ENCODE measurements at regions not wholly inside any gene's neighbourhood (a gene's known extent, or its start where the extent isn't known, plus 50 kb on each side); places are given as distances from the start of the nearest gene placed in this dataset.

GRCh38 chr5:28575368-28575767 lies 1537.0 kb upstream of the CDH9 start:
- WGBS (ENCODE audit: insufficient coverage), result 96% methylated on average over 7 of the region's 7 CpGs
- H3K27me3 ChIP-seq (ENCODE audit: control insufficient read depth, insufficient read depth, low read length), result no peaks in the 10 kb centered on the region
- peaks cover 3% of the 10 kb centered on the region for H3K9me3 ChIP-seq (ENCODE audit: control insufficient read depth, insufficient read depth, low read length)
- no peak overlapping the region for H3K4me3 ChIP-seq (ENCODE audit: low read depth, low read length)
- H3K27ac ChIP-seq (ENCODE audit: low read depth, low read length), result no peak overlapping the region
- H3K4me1 ChIP-seq (ENCODE audit: control insufficient read depth, insufficient read depth, low read length), result no peaks in the 10 kb centered on the region
- no peak for DNase-seq (ENCODE audit: low read depth in 4 of 6, low spot score in 6 of 6)
- H3K36me3 ChIP-seq (ENCODE audit: control insufficient read depth, insufficient read depth, low read length), result no peaks in the 10 kb centered on the region

GRCh38 chr5:28574606-28575005 lies 1536.2 kb upstream of the CDH9 start:
- Histone ChIP-seq H3K4me3 (ENCODE audit: low read depth, low read length) (no peak overlapping the region), H3K27me3 (ENCODE audit: control insufficient read depth, insufficient read depth, low read length) (no peaks in the 10 kb centered on the region), H3K36me3 (ENCODE audit: control insufficient read depth, insufficient read depth, low read length) (no peaks in the 10 kb centered on the region), H3K4me1 (ENCODE audit: control insufficient read depth, insufficient read depth, low read length) (no peaks in the 10 kb centered on the region), H3K27ac (ENCODE audit: low read depth, low read length) (no peak overlapping the region), H3K9me3 (ENCODE audit: control insufficient read depth, insufficient read depth, low read length) (peaks cover 3% of the 10 kb centered on the region)
- no CpG with 5 or more reads among the region's 1 CpG for WGBS (ENCODE audit: insufficient coverage)
- DNase-seq (ENCODE audit: low read depth in 4 of 6, low spot score in 6 of 6), result no peak

DNA sequence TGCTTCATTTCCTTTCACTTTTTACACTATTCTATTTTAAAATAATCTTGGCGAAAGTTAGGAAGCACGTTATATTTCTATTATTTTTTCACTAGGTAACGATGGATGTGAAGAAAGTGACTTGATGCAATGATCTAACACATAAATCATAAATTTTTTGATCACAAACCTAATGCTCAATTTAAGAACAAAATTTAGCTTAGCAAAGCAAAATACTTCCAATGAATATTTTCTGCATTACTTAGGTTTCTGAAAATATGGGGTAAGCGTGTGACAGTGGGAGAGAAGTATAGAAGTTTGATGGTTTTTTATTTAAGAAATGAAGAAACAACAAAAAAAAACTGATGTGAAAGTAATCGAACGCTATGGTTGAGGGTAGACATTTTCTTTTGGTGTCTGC lies 1528.7 kb upstream of the CDH9 start:
- H3K4me3 ChIP-seq (ENCODE audit: low read depth, low read length), result no peak overlapping the region
- no peaks in the 10 kb centered on the region for H3K9me3 ChIP-seq (ENCODE audit: control insufficient read depth, insufficient read depth, low read length)
- no peaks in the 10 kb centered on the region for H3K27me3 ChIP-seq (ENCODE audit: control insufficient read depth, insufficient read depth, low read length)
- no peaks in the 10 kb centered on the region for H3K36me3 ChIP-seq (ENCODE audit: control insufficient read depth, insufficient read depth, low read length)
- H3K4me1 ChIP-seq (ENCODE audit: control insufficient read depth, insufficient read depth, low read length), result no peaks in the 10 kb centered on the region
- 100% methylated on average over 1 of the region's 6 CpGs for WGBS (ENCODE audit: insufficient coverage)
- DNase-seq (ENCODE audit: low read depth in 4 of 6, low spot score in 6 of 6), result no peak
- no peak overlapping the region for H3K27ac ChIP-seq (ENCODE audit: low read depth, low read length)

DNA sequence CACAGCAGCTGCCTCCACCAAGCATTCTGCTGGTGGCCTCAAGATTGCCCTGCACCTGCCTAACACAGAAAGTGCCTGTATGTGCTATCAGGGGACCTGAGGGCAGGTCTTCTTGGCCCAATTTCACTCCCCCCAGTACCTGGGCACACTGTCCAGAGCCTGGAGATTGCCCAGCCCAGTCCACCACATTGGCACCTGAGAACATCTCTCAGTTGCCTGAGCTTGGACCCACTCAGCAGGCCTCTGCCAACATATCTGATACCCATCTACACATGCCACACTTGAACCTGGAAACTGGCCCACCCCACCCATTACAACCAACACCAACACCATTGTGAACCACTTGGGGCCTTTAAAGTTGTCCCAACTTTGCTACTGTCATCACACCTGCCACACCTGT lies 1523.1 kb upstream of the CDH9 start:
- H3K27ac ChIP-seq (ENCODE audit: low read depth, low read length), result no peak overlapping the region
- no peaks in the 10 kb centered on the region for H3K9me3 ChIP-seq (ENCODE audit: control insufficient read depth, insufficient read depth, low read length)
- no peak for DNase-seq (ENCODE audit: low read depth in 4 of 6, low spot score in 6 of 6)
- H3K4me1 ChIP-seq (ENCODE audit: control insufficient read depth, insufficient read depth, low read length), result no peaks in the 10 kb centered on the region
- no peak overlapping the region for H3K4me3 ChIP-seq (ENCODE audit: low read depth, low read length)
- H3K36me3 ChIP-seq (ENCODE audit: control insufficient read depth, insufficient read depth, low read length), result no peaks in the 10 kb centered on the region
- no peaks in the 10 kb centered on the region for H3K27me3 ChIP-seq (ENCODE audit: control insufficient read depth, insufficient read depth, low read length)

- no CpG with 5 or more reads among the region's 1 CpG for WGBS (ENCODE audit: insufficient coverage)
These were observed 1519.8 kb upstream of the CDH9 start for GRCh38 chr5:28558196-28558595.

GRCh38 chr5:28557114-28557513 lies 1518.7 kb upstream of the CDH9 start:
- Histone ChIP-seq H3K4me1 (ENCODE audit: control insufficient read depth, insufficient read depth, low read length) (no peaks in the 10 kb centered on the region), H3K27ac (ENCODE audit: low read depth, low read length) (no peak overlapping the region), H3K4me3 (ENCODE audit: low read depth, low read length) (no peak overlapping the region), H3K36me3 (ENCODE audit: control insufficient read depth, insufficient read depth, low read length) (no peaks in the 10 kb centered on the region), H3K9me3 (ENCODE audit: control insufficient read depth, insufficient read depth, low read length) (no peaks in the 10 kb centered on the region), H3K27me3 (ENCODE audit: control insufficient read depth, insufficient read depth, low read length) (no peaks in the 10 kb centered on the region)
- DNase-seq (ENCODE audit: low read depth in 4 of 6, low spot score in 6 of 6), result no peak

More at GRCh38 chr5:28558196-28558595, 1519.8 kb upstream of the CDH9 start:
- Histone ChIP-seq H3K9me3 (ENCODE audit: control insufficient read depth, insufficient read depth, low read length) (no peaks in the 10 kb centered on the region), H3K27ac (ENCODE audit: low read depth, low read length) (no peak overlapping the region), H3K27me3 (ENCODE audit: control insufficient read depth, insufficient read depth, low read length) (no peaks in the 10 kb centered on the region), H3K4me1 (ENCODE audit: control insufficient read depth, insufficient read depth, low read length) (no peaks in the 10 kb centered on the region), H3K4me3 (ENCODE audit: low read depth, low read length) (no peak overlapping the region), H3K36me3 (ENCODE audit: control insufficient read depth, insufficient read depth, low read length) (no peaks in the 10 kb centered on the region)
- peak in 1 of 6 donors; percentile 79 for DNase-seq (ENCODE audit: low read depth in 4 of 6, low spot score in 6 of 6)

DNA sequence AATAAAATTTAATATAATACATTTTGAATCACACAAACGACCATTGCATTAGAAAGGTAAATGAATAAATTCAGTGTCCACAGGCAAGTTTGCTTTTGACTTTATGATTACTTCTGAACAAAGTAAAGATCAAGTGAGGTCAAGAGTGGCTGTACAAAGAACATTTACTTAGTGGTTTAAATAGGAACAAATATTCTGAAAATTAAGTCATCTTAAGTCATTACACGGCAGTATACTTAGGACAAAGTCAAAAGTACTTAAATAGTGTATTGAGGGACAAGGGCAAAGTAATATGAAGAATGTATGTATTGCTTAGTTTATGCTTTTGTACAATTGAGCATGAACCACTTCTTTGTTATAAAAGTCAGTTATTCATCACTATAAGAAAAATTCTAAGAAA lies 1511.2 kb upstream of the CDH9 start:
- no peaks in the 10 kb centered on the region for H3K36me3 ChIP-seq (ENCODE audit: control insufficient read depth, insufficient read depth, low read length)
- no peak overlapping the region for H3K27ac ChIP-seq (ENCODE audit: low read depth, low read length)
- H3K4me3 ChIP-seq (ENCODE audit: low read depth, low read length), result no peak overlapping the region
- WGBS (ENCODE audit: insufficient coverage), result no CpG with 5 or more reads among the region's 2 CpGs
- H3K9me3 ChIP-seq (ENCODE audit: control insufficient read depth, insufficient read depth, low read length), result no peaks in the 10 kb centered on the region
- H3K4me1 ChIP-seq (ENCODE audit: control insufficient read depth, insufficient read depth, low read length), result no peaks in the 10 kb centered on the region
- no peak for DNase-seq (ENCODE audit: low read depth in 4 of 6, low spot score in 6 of 6)
- no peaks in the 10 kb centered on the region for H3K27me3 ChIP-seq (ENCODE audit: control insufficient read depth, insufficient read depth, low read length)

- H3K27ac ChIP-seq (ENCODE audit: low read depth, low read length), result no peak overlapping the region
- H3K27me3 ChIP-seq (ENCODE audit: control insufficient read depth, insufficient read depth, low read length), result no peaks in the 10 kb centered on the region
- DNase-seq (ENCODE audit: low read depth in 4 of 6, low spot score in 6 of 6), result no peak
- H3K4me3 ChIP-seq (ENCODE audit: low read depth, low read length), result no peak overlapping the region
- no peaks in the 10 kb centered on the region for H3K9me3 ChIP-seq (ENCODE audit: control insufficient read depth, insufficient read depth, low read length)
- no CpG with 5 or more reads among the region's 1 CpG for WGBS (ENCODE audit: insufficient coverage)
- no peaks in the 10 kb centered on the region for H3K4me1 ChIP-seq (ENCODE audit: control insufficient read depth, insufficient read depth, low read length)
- H3K36me3 ChIP-seq (ENCODE audit: control insufficient read depth, insufficient read depth, low read length), result no peaks in the 10 kb centered on the region
These were observed 1510.5 kb upstream of the CDH9 start for GRCh38 chr5:28548856-28549255.

GRCh38 chr5:28544501-28544900 lies 1506.1 kb upstream of the CDH9 start:
- no peak overlapping the region for H3K27ac ChIP-seq (ENCODE audit: low read depth, low read length)
- no peaks in the 10 kb centered on the region for H3K9me3 ChIP-seq (ENCODE audit: control insufficient read depth, insufficient read depth, low read length)
- no peak overlapping the region for H3K4me3 ChIP-seq (ENCODE audit: low read depth, low read length)
- no peak for DNase-seq (ENCODE audit: low read depth in 4 of 6, low spot score in 6 of 6)
- no peaks in the 10 kb centered on the region for H3K36me3 ChIP-seq (ENCODE audit: control insufficient read depth, insufficient read depth, low read length)
- no peaks in the 10 kb centered on the region for H3K4me1 ChIP-seq (ENCODE audit: control insufficient read depth, insufficient read depth, low read length)
- no peaks in the 10 kb centered on the region for H3K27me3 ChIP-seq (ENCODE audit: control insufficient read depth, insufficient read depth, low read length)

DNA sequence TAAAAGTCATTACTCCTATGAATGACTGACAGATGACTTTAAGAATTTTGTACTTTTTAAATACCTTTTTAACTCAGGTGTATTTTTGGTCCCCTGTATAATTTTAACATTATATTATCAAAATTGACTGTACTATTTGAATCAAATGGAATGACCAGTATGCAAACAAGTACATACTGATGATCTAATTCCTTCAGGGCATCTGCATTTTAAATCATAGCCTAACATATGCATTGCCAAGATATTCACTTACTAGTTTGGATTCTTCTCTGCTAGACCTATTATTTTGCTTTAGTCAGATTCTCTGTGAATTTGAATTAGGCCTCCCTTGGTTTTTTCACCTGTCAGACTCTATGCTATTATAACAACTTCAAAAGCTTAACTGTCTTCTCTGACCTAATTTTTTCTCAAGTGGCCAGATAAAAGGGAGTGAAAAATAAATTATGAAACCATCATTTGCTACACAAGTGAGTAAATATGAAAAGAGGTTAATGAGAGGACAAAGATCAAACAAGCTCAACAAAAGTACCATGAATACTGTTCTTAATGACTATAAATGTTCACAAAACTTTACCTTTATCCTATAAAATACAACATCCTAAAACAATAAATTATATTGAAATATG lies 1505.2 kb upstream of the CDH9 start:
- Histone ChIP-seq H3K4me1 (ENCODE audit: control insufficient read depth, insufficient read depth, low read length) (no peaks in the 10 kb centered on the region), H3K27ac (ENCODE audit: low read depth, low read length) (no peak overlapping the region), H3K4me3 (ENCODE audit: low read depth, low read length) (no peak overlapping the region), H3K9me3 (ENCODE audit: control insufficient read depth, insufficient read depth, low read length) (no peaks in the 10 kb centered on the region), H3K27me3 (ENCODE audit: control insufficient read depth, insufficient read depth, low read length) (no peaks in the 10 kb centered on the region), H3K36me3 (ENCODE audit: control insufficient read depth, insufficient read depth, low read length) (no peaks in the 10 kb centered on the region)
- DNase-seq (ENCODE audit: low read depth in 4 of 6, low spot score in 6 of 6), result no peak

Data from spinal cord (tissue), 9 donors.